HEK293 (cell line): ENCODE measurements at regions not wholly inside any gene's neighbourhood (a gene's known extent, or its start where the extent isn't known, plus 50 kb on each side); places are given as distances from the start of the nearest gene placed in this dataset.

ENCODE experiments used
- BCL11B ChIP-seq: fragments of 450-650 bp; formaldehyde crosslinking; IDR thresholded peaks from 2 replicates; pipeline ENCODE4 v1.5.1; 2016; ENCODE audit warnings: low read depth, missing biosample characterization, missing genetic modification characterization
- EGR2 ChIP-seq: fragments of 450-650 bp; formaldehyde crosslinking; IDR thresholded peaks from 2 replicates; pipeline ENCODE4 v1.5.1; 2016; ENCODE audit warnings: low read depth, missing biosample characterization, missing genetic modification characterization
- FEZF1 ChIP-seq: fragments of 450-650 bp; formaldehyde crosslinking; IDR thresholded peaks from 2 replicates; pipeline ENCODE4 v1.5.1; 2016; ENCODE audit warnings: missing biosample characterization, missing genetic modification characterization
- KLF16 ChIP-seq: fragments of 450-650 bp; formaldehyde crosslinking; IDR thresholded peaks from 2 replicates; pipeline ENCODE4 v1.5.1; 2017; ENCODE audit warnings: missing biosample characterization, missing genetic modification characterization
- REPIN1 ChIP-seq: fragments of 450-650 bp; formaldehyde crosslinking; IDR thresholded peaks from 2 replicates; pipeline ENCODE4 v1.5.1; 2017; ENCODE audit warnings: missing biosample characterization, missing genetic modification characterization, low read depth
- SP2 ChIP-seq: fragments of 450-650 bp; formaldehyde crosslinking; IDR thresholded peaks from 2 replicates; pipeline ENCODE4 v1.5.1; 2016; ENCODE audit warnings: missing biosample characterization, missing genetic modification characterization
- TF ChIP-seq, protein P1 (sequence below): fragments of 450-650 bp; formaldehyde crosslinking; IDR thresholded peaks from 2 replicates; pipeline ENCODE4 v1.5.1; 2016; ENCODE audit warnings: missing biosample characterization, missing genetic modification characterization
- TF ChIP-seq, protein P2 (sequence below): fragments of 450-650 bp; formaldehyde crosslinking; IDR thresholded peaks from 2 replicates; pipeline ENCODE4 v1.5.1; 2016; ENCODE audit warnings: missing biosample characterization, missing genetic modification characterization

DNA sequence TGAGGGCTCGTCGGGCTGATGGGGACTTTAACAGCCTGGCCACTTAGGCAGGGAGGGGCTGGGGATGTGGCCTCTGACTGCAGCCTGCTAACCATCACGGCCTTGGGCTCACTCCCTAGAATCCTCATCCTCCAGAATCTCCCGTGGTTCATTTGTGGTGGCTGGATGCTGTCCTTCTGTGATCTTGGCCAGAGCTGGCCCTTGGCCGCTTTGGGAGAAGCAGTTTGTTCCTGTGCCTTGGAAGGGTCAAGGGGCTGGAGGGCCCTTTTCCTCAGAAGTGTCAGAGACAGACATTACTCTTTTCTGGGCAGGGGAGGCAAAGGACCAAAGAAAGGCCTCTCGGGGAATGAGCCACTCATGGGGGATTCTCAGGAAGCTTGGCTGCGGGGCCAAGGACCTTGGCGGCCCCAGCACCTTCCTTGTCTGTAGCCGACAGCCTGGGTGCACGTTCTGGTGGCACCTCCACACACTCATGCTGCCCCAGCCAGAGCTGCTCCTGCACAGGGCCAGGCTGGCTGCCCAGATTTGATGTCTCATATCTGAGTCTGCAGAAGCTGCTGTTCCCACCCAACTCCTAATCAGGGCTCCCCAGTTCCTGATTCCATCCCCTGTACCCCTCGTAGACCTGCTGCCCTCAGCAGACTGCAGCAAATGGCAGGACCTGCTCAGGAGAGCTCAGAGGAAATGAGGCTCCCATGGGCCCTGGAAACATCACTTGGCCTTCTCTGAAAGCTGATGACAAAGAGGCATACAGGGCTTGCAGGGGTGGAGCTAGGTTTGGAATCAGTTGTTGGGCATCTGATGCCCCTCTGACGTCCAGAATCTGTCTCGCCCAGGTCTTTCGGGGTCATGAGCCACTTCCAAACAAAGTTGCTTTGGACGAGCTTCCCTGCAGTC lies 107.7 kb downstream of the CTTN start:
- TF ChIP-seq SP2 (tag by site-specific recombination) (no peak), REPIN1 (no peak), FEZF1 (tag by site-specific recombination) (no peak), EGR2 (tag by site-specific recombination) (no peak), BCL11B (no peak), KLF16 (tag by site-specific recombination) (no peak)
- TF ChIP-seq, protein P1, sequence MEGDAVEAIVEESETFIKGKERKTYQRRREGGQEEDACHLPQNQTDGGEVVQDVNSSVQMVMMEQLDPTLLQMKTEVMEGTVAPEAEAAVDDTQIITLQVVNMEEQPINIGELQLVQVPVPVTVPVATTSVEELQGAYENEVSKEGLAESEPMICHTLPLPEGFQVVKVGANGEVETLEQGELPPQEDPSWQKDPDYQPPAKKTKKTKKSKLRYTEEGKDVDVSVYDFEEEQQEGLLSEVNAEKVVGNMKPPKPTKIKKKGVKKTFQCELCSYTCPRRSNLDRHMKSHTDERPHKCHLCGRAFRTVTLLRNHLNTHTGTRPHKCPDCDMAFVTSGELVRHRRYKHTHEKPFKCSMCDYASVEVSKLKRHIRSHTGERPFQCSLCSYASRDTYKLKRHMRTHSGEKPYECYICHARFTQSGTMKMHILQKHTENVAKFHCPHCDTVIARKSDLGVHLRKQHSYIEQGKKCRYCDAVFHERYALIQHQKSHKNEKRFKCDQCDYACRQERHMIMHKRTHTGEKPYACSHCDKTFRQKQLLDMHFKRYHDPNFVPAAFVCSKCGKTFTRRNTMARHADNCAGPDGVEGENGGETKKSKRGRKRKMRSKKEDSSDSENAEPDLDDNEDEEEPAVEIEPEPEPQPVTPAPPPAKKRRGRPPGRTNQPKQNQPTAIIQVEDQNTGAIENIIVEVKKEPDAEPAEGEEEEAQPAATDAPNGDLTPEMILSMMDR (tag by site-specific recombination): no peak
- TF ChIP-seq, protein P2, sequence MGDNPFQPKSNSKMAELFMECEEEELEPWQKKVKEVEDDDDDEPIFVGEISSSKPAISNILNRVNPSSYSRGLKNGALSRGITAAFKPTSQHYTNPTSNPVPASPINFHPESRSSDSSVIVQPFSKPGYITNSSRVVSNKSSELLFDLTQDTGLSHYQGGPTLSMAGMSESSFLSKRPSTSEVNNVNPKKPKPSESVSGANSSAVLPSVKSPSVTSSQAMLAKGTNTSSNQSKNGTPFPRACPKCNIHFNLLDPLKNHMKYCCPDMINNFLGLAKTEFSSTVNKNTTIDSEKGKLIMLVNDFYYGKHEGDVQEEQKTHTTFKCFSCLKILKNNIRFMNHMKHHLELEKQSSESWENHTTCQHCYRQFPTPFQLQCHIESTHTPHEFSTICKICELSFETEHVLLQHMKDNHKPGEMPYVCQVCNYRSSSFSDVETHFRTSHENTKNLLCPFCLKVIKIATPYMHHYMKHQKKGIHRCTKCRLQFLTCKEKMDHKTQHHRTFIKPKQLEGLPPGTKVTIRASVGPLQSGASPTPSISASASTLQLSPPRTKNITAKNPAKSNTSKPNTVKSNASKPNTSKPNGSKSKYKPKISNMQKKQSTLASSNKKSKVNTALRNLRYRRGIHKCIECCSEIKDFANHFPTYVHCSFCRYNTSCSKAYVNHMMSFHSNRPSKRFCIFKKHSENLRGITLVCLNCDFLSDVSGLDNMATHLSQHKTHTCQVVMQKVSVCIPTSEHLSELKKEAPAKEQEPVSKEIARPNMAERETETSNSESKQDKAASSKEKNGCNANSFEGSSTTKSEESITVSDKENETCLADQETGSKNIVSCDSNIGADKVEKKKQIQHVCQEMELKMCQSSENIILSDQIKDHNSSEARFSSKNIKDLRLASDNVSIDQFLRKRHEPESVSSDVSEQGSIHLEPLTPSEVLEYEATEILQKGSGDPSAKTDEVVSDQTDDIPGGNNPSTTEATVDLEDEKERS (tag by site-specific recombination): no peak
